ENCODE measurements at regions not wholly inside any gene's neighbourhood (a gene's known extent, or its start where the extent isn't known, plus 50 kb on each side); places are given as distances from the start of the nearest gene placed in this dataset.

DNA sequence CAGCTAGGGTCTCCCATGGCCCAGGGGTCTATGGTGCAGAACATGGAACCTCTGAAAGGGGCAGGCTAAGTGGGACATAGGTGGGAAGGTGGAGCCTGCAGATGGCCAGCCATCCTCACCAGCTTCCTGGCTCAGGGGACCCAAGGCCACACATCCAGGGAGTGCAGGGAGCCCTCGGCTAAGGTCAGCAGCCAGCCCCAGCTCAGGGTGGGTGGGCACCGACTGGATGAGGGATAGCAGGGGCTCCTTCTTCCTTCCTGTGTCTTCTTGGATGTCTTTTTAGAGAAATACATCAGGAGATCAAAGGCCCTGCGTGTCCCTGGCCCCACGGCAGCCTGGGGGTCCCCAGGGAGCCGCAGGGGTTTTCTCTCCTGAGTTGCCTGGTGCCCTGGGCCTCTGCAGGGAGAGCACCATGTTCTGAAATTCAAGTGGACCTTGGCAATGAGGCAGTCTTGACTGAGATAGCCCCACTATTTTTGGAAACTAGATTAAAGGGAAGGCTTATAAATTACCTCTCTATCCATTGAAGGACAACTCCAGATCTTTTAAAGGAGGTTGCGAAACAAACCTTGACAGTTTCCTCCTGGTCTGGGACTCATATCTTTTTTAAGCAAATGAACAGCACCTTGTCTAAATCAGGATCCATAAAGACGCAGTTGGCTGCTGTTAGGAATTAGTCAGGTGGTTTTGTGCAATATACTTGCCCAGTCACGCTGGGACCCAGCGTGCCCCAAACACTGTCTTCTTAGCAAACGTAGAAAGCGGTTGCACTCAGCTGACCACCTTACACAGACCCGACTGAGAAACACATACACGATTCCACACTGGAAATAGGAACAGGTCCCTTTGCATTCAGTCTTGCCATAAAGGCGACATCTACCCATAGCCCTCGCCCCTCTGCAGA is 242.3 kb downstream of the TOMM20 start (continued):
- TF ChIP-seq, protein P1, sequence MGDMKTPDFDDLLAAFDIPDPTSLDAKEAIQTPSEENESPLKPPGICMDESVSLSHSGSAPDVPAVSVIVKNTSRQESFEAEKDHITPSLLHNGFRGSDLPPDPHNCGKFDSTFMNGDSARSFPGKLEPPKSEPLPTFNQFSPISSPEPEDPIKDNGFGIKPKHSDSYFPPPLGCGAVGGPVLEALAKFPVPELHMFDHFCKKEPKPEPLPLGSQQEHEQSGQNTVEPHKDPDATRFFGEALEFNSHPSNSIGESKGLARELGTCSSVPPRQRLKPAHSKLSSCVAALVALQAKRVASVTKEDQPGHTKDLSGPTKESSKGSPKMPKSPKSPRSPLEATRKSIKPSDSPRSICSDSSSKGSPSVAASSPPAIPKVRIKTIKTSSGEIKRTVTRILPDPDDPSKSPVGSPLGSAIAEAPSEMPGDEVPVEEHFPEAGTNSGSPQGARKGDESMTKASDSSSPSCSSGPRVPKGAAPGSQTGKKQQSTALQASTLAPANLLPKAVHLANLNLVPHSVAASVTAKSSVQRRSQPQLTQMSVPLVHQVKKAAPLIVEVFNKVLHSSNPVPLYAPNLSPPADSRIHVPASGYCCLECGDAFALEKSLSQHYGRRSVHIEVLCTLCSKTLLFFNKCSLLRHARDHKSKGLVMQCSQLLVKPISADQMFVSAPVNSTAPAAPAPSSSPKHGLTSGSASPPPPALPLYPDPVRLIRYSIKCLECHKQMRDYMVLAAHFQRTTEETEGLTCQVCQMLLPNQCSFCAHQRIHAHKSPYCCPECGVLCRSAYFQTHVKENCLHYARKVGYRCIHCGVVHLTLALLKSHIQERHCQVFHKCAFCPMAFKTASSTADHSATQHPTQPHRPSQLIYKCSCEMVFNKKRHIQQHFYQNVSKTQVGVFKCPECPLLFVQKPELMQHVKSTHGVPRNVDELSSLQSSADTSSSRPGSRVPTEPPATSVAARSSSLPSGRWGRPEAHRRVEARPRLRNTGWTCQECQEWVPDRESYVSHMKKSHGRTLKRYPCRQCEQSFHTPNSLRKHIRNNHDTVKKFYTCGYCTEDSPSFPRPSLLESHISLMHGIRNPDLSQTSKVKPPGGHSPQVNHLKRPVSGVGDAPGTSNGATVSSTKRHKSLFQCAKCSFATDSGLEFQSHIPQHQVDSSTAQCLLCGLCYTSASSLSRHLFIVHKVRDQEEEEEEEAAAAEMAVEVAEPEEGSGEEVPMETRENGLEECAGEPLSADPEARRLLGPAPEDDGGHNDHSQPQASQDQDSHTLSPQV (IDR thresholded peaks at IDR 0.05): no peak
- TF ChIP-seq ZNF165 (CRISPR knock-in tag; IDR thresholded peaks at IDR 0.05; ENCODE audit: borderline replicate concordance) (no peak), CEBPB (tag; IDR thresholded peaks at IDR 0.05) (peak; percentile 97), TSC22D4 (tag; IDR thresholded peaks at IDR 0.05) (no peak)
- TF ChIP-seq, protein P2, sequence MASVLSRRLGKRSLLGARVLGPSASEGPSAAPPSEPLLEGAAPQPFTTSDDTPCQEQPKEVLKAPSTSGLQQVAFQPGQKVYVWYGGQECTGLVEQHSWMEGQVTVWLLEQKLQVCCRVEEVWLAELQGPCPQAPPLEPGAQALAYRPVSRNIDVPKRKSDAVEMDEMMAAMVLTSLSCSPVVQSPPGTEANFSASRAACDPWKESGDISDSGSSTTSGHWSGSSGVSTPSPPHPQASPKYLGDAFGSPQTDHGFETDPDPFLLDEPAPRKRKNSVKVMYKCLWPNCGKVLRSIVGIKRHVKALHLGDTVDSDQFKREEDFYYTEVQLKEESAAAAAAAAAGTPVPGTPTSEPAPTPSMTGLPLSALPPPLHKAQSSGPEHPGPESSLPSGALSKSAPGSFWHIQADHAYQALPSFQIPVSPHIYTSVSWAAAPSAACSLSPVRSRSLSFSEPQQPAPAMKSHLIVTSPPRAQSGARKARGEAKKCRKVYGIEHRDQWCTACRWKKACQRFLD (CRISPR knock-in tag; IDR thresholded peaks at IDR 0.05): 0 out of 2 replicates have a peak, but pooled peaks have one; percentile 42

Measured in K562 (cell line).